Smooth muscle cell (in vitro differentiated cells): ENCODE measurements at regions not wholly inside any gene's neighbourhood (a gene's known extent, or its start where the extent isn't known, plus 50 kb on each side); places are given as distances from the start of the nearest gene placed in this dataset.

Source experiments
- DNase-seq: peaks from one replicate; lab custom pipeline; 2025; ENCODE audit not compliant: unreplicated experiment; lab: John Stamatoyannopoulos, UW
- H2AFZ ChIP-seq: fragments of 200-600 bp; sonication (generic); 2 replicates; pipeline ENCODE4 v1.6.0; 2016; ENCODE audit warnings: antibody characterized with exemption, low read depth, mild to moderate bottlenecking
- H3F3A ChIP-seq: fragments of 200-600 bp; sonication (generic); 2 replicates; pipeline ENCODE4 v1.6.0; 2017; ENCODE audit warnings: antibody characterized with exemption, low read depth
- H3K27ac ChIP-seq: fragments of 200-600 bp; sonication (generic); 2 replicates; pipeline ENCODE4 v1.5.1; 2016; ENCODE audit warnings: low read depth, mild to moderate bottlenecking
- H3K27me3 ChIP-seq: fragments of 200-600 bp; sonication (generic); 2 replicates; pipeline ENCODE4 v1.6.1; 2016; ENCODE audit warnings: low read depth, mild to moderate bottlenecking
- H3K36me3 ChIP-seq: fragments of 200-600 bp; sonication (generic); 2 replicates; pipeline ENCODE4 v1.5.1; 2016; ENCODE audit warnings: low read depth
- H3K4me1 ChIP-seq: fragments of 200-600 bp; sonication (generic); 2 replicates; pipeline ENCODE4 v1.5.1; 2016; ENCODE audit warnings: low read depth
- H3K4me2 ChIP-seq: fragments of 200-600 bp; sonication (generic); 2 replicates; pipeline ENCODE4 v1.6.0; 2016; ENCODE audit warnings: mild to moderate bottlenecking
- H3K4me3 ChIP-seq: fragments of 200-600 bp; sonication (generic); 2 replicates; pipeline ENCODE4 v1.5.1; 2016; ENCODE audit warnings: mild to moderate bottlenecking
- H3K79me2 ChIP-seq: fragments of 200-600 bp; sonication (generic); 2 replicates; pipeline ENCODE4 v1.6.0; 2016; ENCODE audit warnings: low read depth, mild to moderate bottlenecking
- H3K9ac ChIP-seq: fragments of 200-600 bp; sonication (generic); 2 replicates; pipeline ENCODE4 v1.6.0; 2016; ENCODE audit warnings: low read depth
- H3K9me3 ChIP-seq: fragments of 200-600 bp; sonication (generic); replicated peaks from 2 replicates; pipeline ENCODE4 v1.5.1; 2016; ENCODE audit warnings: low read depth
- H4K20me1 ChIP-seq: fragments of 200-600 bp; sonication (generic); 2 replicates; pipeline ENCODE4 v1.6.0; 2016; ENCODE audit warnings: low read depth
- CTCF ChIP-seq: fragments of 200-600 bp; sonication (generic); IDR thresholded peaks from 2 replicates; pipeline ENCODE4 v1.5.1; 2017; ENCODE audit warnings: borderline replicate concordance, mild to moderate bottlenecking, antibody characterized with exemption; ENCODE audit not compliant: insufficient read depth, poor library complexity, severe bottlenecking
- WGBS: methylation state at CpG from one replicate; pipeline ENCODE4 v1.1.7; 2016; ENCODE audit warnings: low lambda C conversion rate; 5-methylcytosine and 5-hydroxymethylcytosine counted together

GRCh38 chr14:87187786-87188185 lies 805.2 kb downstream of the GALC start:
- Histone ChIP-seq H3K4me1 (peaks cover 3% of the 10 kb centered on the region), H3K4me3 (no peak overlapping the region), H3K9me3 (no peaks in the 10 kb centered on the region), H2AFZ (no peak overlapping the region), H3K79me2 (no peaks in the 10 kb centered on the region), H3K36me3 (no peaks in the 10 kb centered on the region), H3K4me2 (no peak overlapping the region), H3K27ac (no peak overlapping the region), H3F3A (no peaks in the 10 kb centered on the region), H4K20me1 (no peaks in the 10 kb centered on the region), H3K9ac (no peak overlapping the region), H3K27me3 (no peaks in the 10 kb centered on the region)
- no peak for TF ChIP-seq CTCF
- DNase-seq = no peak
- WGBS = 91% methylated on average over 4 of the region's 4 CpGs

DNA sequence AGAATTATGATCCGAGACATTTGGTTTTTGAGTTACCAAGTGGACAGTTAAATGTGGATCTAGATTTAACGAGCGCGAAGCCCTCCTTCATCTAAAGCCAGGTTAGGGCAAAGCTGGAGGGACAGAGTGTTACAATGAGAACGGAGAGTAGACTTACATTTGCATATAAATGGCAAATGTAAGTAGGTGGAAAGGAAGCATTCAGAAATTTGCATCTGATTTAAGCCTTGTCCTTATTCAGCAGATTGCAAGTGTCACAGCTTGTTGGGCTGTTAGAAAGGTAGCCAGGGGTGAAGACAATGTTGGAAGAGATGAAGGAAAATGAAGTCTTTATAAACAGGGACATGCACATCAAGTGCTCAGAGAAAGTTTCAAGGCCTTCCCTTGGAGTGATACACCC lies 806.2 kb downstream of the GALC start:
- no peak overlapping the region for H3K9ac ChIP-seq
- peaks cover 3% of the 10 kb centered on the region for H3K4me1 ChIP-seq
- TF ChIP-seq CTCF = no peak
- DNase-seq = no peak
- H2AFZ ChIP-seq = no peak overlapping the region
- H3F3A ChIP-seq = no peaks in the 10 kb centered on the region
- H3K27ac ChIP-seq = no peak overlapping the region
- no peaks in the 10 kb centered on the region for H3K36me3 ChIP-seq
- no peaks in the 10 kb centered on the region for H3K9me3 ChIP-seq
- no peaks in the 10 kb centered on the region for H3K27me3 ChIP-seq
- H3K4me3 ChIP-seq = no peak overlapping the region
- no peaks in the 10 kb centered on the region for H4K20me1 ChIP-seq
- H3K79me2 ChIP-seq = no peaks in the 10 kb centered on the region
- no peak overlapping the region for H3K4me2 ChIP-seq
- 48% methylated on average over 5 of the region's 5 CpGs for WGBS

DNA sequence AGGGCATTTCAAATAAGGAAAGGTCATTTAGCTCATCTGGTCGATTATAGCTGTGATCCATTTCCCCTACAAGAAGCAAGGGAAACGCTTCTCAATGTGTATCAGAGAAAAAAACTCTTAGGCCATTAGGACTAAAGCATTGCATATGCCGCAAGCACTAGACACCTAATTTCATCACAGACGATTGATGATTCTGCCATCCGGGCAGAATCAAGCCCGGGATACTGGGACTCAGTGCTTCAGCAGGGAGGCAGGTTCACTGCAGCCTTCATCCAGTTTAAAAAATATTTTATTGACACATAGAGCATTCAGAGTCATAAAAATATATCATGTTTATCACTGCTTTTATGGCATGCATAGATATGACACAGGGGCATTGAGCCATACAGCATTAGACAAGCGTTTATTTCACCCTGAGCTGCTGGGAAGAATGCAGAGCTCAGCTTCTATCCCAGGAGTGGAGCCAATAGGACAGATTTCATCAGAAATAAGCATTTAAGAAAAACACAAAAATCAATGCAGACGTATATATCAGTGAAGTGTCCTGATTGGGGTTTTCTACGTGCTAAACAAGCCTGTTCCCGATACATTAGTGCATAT lies 806.9 kb downstream of the GALC start:
- Histone ChIP-seq H4K20me1 (no peaks in the 10 kb centered on the region), H3K4me1 (peaks cover 3% of the 10 kb centered on the region), H3F3A (no peaks in the 10 kb centered on the region), H3K27me3 (no peaks in the 10 kb centered on the region), H3K79me2 (no peaks in the 10 kb centered on the region), H2AFZ (no peak overlapping the region), H3K36me3 (no peaks in the 10 kb centered on the region), H3K4me3 (no peak overlapping the region), H3K27ac (no peak overlapping the region), H3K4me2 (no peak overlapping the region), H3K9me3 (no peaks in the 10 kb centered on the region), H3K9ac (no peak overlapping the region)
- 63% methylated on average over 10 of the region's 10 CpGs for WGBS
- TF ChIP-seq CTCF = no peak
- no peak for DNase-seq

DNA sequence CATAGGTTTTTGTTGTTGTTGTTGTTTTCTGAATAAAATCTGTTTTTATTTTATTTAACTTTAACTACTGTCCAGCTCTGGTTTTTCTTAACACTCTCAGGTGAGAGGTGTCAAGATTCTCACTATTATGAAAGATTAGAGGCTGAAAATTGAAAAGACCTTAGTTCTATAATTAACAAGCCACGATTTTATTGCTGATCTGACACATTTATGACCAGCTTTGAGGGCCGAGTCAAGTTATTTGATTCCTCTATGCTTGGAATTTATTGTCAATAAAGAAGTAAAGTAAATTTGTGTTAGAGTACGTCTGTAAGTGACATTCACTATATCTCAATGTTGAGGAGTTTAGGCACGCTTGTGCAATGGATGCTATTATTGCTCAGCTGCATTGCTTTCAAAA lies 808.8 kb downstream of the GALC start:
- Histone ChIP-seq H2AFZ (no peak overlapping the region), H3K4me3 (no peak overlapping the region), H3K9ac (no peak overlapping the region), H3K36me3 (no peaks in the 10 kb centered on the region), H3K9me3 (no peaks in the 10 kb centered on the region), H3F3A (no peaks in the 10 kb centered on the region), H3K4me1 (peaks cover 3% of the 10 kb centered on the region), H3K4me2 (no peak overlapping the region), H3K27me3 (no peaks in the 10 kb centered on the region), H3K27ac (no peak overlapping the region), H3K79me2 (no peaks in the 10 kb centered on the region), H4K20me1 (no peaks in the 10 kb centered on the region)
- no peak for DNase-seq
- TF ChIP-seq CTCF = no peak
- 86% methylated on average over 4 of the region's 4 CpGs for WGBS
